ENCODE measurements at regions not wholly inside any gene's neighbourhood (a gene's known extent, or its start where the extent isn't known, plus 50 kb on each side); places are given as distances from the start of the nearest gene placed in this dataset.

DNA sequence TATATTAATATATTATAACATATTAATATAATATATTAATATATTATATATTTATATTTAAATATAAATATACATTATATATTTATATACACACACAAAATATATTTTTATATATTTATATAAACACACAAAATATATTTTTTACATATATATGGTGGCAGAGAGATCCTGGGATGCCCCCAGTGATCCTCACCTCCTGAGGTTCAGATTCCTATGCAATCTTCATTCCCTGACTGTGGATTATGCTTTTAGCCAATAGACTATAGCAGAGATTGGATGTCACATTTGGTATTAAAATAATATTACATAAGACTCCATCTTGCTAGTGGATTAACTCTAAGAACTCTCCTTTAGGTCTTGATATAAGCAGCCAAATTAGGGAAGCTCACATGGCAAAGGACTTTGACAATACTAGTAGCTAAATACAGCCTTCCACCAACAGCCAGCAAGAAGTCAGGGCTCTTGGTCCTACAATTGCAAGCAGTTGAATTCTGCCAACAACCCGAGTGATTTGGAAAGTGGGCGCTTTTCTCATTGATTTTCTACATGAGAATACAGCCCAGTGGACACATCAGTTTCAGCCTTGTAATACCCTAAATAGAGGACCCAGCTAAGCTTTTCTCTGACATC lies 681.0 kb downstream of the C6orf118 start:
- Histone ChIP-seq H2BK15ac (ENCODE audit: low read depth, low read length) (no peak overlapping the region), H3K9me1 (ENCODE audit: insufficient read depth, low read length) (no peaks in the 10 kb centered on the region), H2AK5ac (ENCODE audit: low read depth, low read length) (no peak overlapping the region), H2AFZ (replicated peaks; ENCODE audit: low read length, poor library complexity) (no peak overlapping the region), H3K56ac (ENCODE audit: extremely low read depth, insufficient read depth, low read length) (no peak overlapping the region), H4K5ac (ENCODE audit: low read depth, low read length) (no peak overlapping the region), H3K4me3 (ENCODE audit: insufficient read depth, low read depth, low read length) (no peak overlapping the region), H2BK5ac (ENCODE audit: low read depth, low read length, poor library complexity, severe bottlenecking) (no peak overlapping the region), H3K4me1 (ENCODE audit: control insufficient read depth, insufficient read depth, low read length) (no peaks in the 10 kb centered on the region), H3K27ac (ENCODE audit: insufficient read depth, low read length) (no peak overlapping the region), H3K9ac (ENCODE audit: low read depth, low read length) (no peak overlapping the region), H4K8ac (ENCODE audit: low read depth in 2 of 2, low read length in 2 of 2) (no peak overlapping the region), H2AK9ac (replicated peaks; ENCODE audit: low read depth, low read length, poor library complexity) (no peak overlapping the region), H3K36me3 (ENCODE audit: control insufficient read depth, insufficient read depth, low read length) (no peaks in the 10 kb centered on the region), H4K20me1 (ENCODE audit: insufficient read depth, low read length) (no peaks in the 10 kb centered on the region), H2BK120ac (ENCODE audit: low read depth, low read length) (no peak overlapping the region), H3K18ac (ENCODE audit: low read depth, low read length) (no peak overlapping the region), H3K4ac (ENCODE audit: low read depth, low read length) (no peak overlapping the region), H2BK20ac (ENCODE audit: low read depth, low read length) (no peak overlapping the region), H3K14ac (replicated peaks; ENCODE audit: low read depth, low read length) (no peak overlapping the region), H3K4me2 (ENCODE audit: low read depth, low read length) (no peak overlapping the region), H3K27me3 (ENCODE audit: control insufficient read depth, insufficient read depth, low read length) (no peaks in the 10 kb centered on the region), H4K91ac (ENCODE audit: insufficient read depth, low read depth, low read length) (no peak overlapping the region), H3K9me3 (ENCODE audit: control insufficient read depth, insufficient read depth, low read length) (peaks cover 4% of the 10 kb centered on the region; the same call in 1 of the 2 replicates), H3K23ac (ENCODE audit: low read depth, low read length) (no peak overlapping the region), H3K79me1 (ENCODE audit: low read depth in 1 of 2, low read length in 2 of 2) (no peaks in the 10 kb centered on the region)
- TF ChIP-seq RAD21 (IDR thresholded peaks at IDR 0.05; ENCODE audit: low read length) (no peak), MAFK (IDR thresholded peaks at IDR 0.05; ENCODE audit: low read depth, low read length) (no peak), SMC3 (IDR thresholded peaks at IDR 0.05; ENCODE audit: low read depth, low read length) (no peak), MAZ (IDR thresholded peaks at IDR 0.05; ENCODE audit: borderline replicate concordance, low read depth, low read length) (no peak), BHLHE40 (IDR thresholded peaks at IDR 0.05; ENCODE audit: low read depth, low read length) (no peak), CTCF (conservative IDR thresholded peaks at IDR 0.05; ENCODE audit: low read depth, low read length) (no peak), CHD1 (IDR thresholded peaks at IDR 0.05; ENCODE audit: low read depth, low read length) (no peak), POLR2A (IDR thresholded peaks at IDR 0.05; ENCODE audit: low read depth, low read length) (no peak), RCOR1 (IDR thresholded peaks at IDR 0.05; ENCODE audit: insufficient replicate concordance, low read length) (no peak), RFX5 (IDR thresholded peaks at IDR 0.05; ENCODE audit: low read depth, low read length) (no peak), FOS (IDR thresholded peaks at IDR 0.05; ENCODE audit: low read depth, low read length) (no peak)
- TF ChIP-seq, protein P1, sequence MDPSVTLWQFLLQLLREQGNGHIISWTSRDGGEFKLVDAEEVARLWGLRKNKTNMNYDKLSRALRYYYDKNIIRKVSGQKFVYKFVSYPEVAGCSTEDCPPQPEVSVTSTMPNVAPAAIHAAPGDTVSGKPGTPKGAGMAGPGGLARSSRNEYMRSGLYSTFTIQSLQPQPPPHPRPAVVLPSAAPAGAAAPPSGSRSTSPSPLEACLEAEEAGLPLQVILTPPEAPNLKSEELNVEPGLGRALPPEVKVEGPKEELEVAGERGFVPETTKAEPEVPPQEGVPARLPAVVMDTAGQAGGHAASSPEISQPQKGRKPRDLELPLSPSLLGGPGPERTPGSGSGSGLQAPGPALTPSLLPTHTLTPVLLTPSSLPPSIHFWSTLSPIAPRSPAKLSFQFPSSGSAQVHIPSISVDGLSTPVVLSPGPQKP (IDR thresholded peaks at IDR 0.05; ENCODE audit: borderline replicate concordance, low read depth, low read length): no peak
- CTCF ChIA-PET: no interaction called here
- BruUV-seq (replicated peaks): no TSS peak
- DNase-seq: no peak
- dilution Hi-C loops (cut with HindIII; ENCODE audit: low sequenced_read_pairs, unreplicated experiment) (no loop called here), in situ Hi-C loops (cut with MboI; ENCODE audit: low sequenced_read_pairs) (no loop called here), intact Hi-C loops (cut with micrococcal nuclease) (no loop called here)
- ATAC-seq (ENCODE audit: low read depth): no peak
- WGBS, 2 experiments (ENCODE audit: extremely low coverage in 2 of 2, insufficient read length in 1 of 2): no CpG with 5 or more reads among the region's 2 CpGs
- POLR2A ChIA-PET (ENCODE audit: unreplicated experiment): no interaction called here

Data from IMR-90 (cell line).